Neuronal stem cell (in vitro differentiated cells): ENCODE measurements at regions not wholly inside any gene's neighbourhood (a gene's known extent, or its start where the extent isn't known, plus 50 kb on each side); places are given as distances from the start of the nearest gene placed in this dataset.
A peak's percentile ranks its signal among the peaks of the same experiment; 100 is the strongest.

Source experiments
- DNase-seq: peaks from one replicate; pipeline ENCODE4 v3.0.0-alpha.2; 2013; ENCODE audit warnings: low spot score
- H2AFZ ChIP-seq: one replicate; pipeline ENCODE4 v1.6.1; 2013; ENCODE audit warnings: mild to moderate bottlenecking, low read length, inconsistent platforms
- H2AK5ac ChIP-seq: 2 replicates; pipeline ENCODE4 v1.6.1; 2013; ENCODE audit warnings: low read depth, mild to moderate bottlenecking, inconsistent platforms, low read length, moderate library complexity, mixed read lengths
- H2BK120ac ChIP-seq: 2 replicates; pipeline ENCODE4 v1.6.1; 2013; ENCODE audit warnings: low read depth, mild to moderate bottlenecking, inconsistent platforms, low read length, moderate library complexity, mixed read lengths
- H2BK12ac ChIP-seq: one replicate; pipeline ENCODE4 v1.6.1; 2013; ENCODE audit warnings: low read length, inconsistent platforms
- H2BK15ac ChIP-seq: 2 replicates; pipeline ENCODE4 v1.6.1; 2013; ENCODE audit warnings: mild to moderate bottlenecking, low read length, inconsistent platforms, mixed read lengths
- H2BK5ac ChIP-seq: one replicate; pipeline ENCODE4 v1.6.1; 2013; ENCODE audit warnings: inconsistent platforms, mild to moderate bottlenecking, low read length, moderate library complexity
- H3K14ac ChIP-seq: one replicate; pipeline ENCODE4 v1.6.1; 2013; ENCODE audit warnings: low read length, inconsistent platforms
- H3K18ac ChIP-seq: 2 replicates; pipeline ENCODE4 v1.6.1; 2013; ENCODE audit warnings: low read length, inconsistent platforms
- H3K23ac ChIP-seq: 2 replicates; pipeline ENCODE4 v1.6.1; 2013; ENCODE audit warnings: low read depth, mild to moderate bottlenecking, mixed read lengths, low read length, inconsistent platforms; ENCODE audit not compliant: poor library complexity
- H3K27ac ChIP-seq: replicated peaks from 3 replicates; pipeline ENCODE4 v1.5.1; 2013; ENCODE audit warnings: low read length, inconsistent platforms
- H3K27me3 ChIP-seq, 3 experiments: 2 replicates each; pipeline ENCODE4 v1.6.1; 2013; ENCODE audit warnings: low read length in 3 of 3, mild to moderate bottlenecking in 2 of 3, inconsistent platforms in 1 of 3, low read depth in 1 of 3, mixed read lengths in 1 of 3, moderate library complexity in 1 of 3; ENCODE audit not compliant: control insufficient read depth in 3 of 3, insufficient read depth in 3 of 3
- H3K36me3 ChIP-seq, 2 donors: replicated peaks in 1 of 2; 2 replicates each; pipeline ENCODE4 v1.6.1; 2013; ENCODE audit warnings: low read length in 2 of 2; ENCODE audit not compliant: control insufficient read depth in 2 of 2, insufficient read depth in 2 of 2
- H3K4ac ChIP-seq: 2 replicates; pipeline ENCODE4 v1.6.1; 2013; ENCODE audit warnings: inconsistent platforms, mild to moderate bottlenecking, low read length, moderate library complexity
- H3K4me1 ChIP-seq, 2 donors: 1 replicate in 1 of 2; 2 replicates in 1 of 2; pipeline ENCODE4 v1.6.1; 2013; ENCODE audit warnings: low read length in 2 of 2, low read depth in 1 of 2; ENCODE audit not compliant: control insufficient read depth in 2 of 2, insufficient read depth in 1 of 2
- H3K4me2 ChIP-seq: one replicate; pipeline ENCODE4 v1.6.1; 2013; ENCODE audit warnings: mild to moderate bottlenecking, low read length, inconsistent platforms; ENCODE audit not compliant: insufficient read depth, poor library complexity, severe bottlenecking
- H3K4me3 ChIP-seq, 2 donors: 2 replicates each; pipeline ENCODE4 v1.5.1; 2013; ENCODE audit warnings: low read length in 2 of 2, mild to moderate bottlenecking in 2 of 2, inconsistent platforms in 1 of 2, moderate library complexity in 1 of 2
- H3K79me1 ChIP-seq: one replicate; pipeline ENCODE4 v1.6.1; 2013; ENCODE audit warnings: low read depth, mild to moderate bottlenecking, inconsistent platforms, low read length, moderate library complexity
- H3K9ac ChIP-seq: one replicate; pipeline ENCODE4 v1.6.1; 2013; ENCODE audit warnings: mild to moderate bottlenecking, low read depth, low read length, inconsistent platforms; ENCODE audit not compliant: poor library complexity
- H3K9me3 ChIP-seq, 2 donors: replicated peaks in 1 of 2; 2 replicates each; pipeline versions ENCODE3 to v1.6.1; 2013; ENCODE audit warnings: low read length in 2 of 2, mild to moderate bottlenecking in 2 of 2, inconsistent platforms in 1 of 2, low read depth in 1 of 2, mixed read lengths in 1 of 2, moderate library complexity in 1 of 2; ENCODE audit not compliant: control insufficient read depth in 2 of 2, insufficient read depth in 1 of 2
- H4K8ac ChIP-seq: one replicate; pipeline ENCODE4 v1.6.1; 2013; ENCODE audit warnings: low read depth, mild to moderate bottlenecking, inconsistent platforms, low read length, moderate library complexity
- H4K91ac ChIP-seq: one replicate; pipeline ENCODE4 v1.6.1; 2013; ENCODE audit warnings: low read length, low read depth, mild to moderate bottlenecking, inconsistent platforms; ENCODE audit not compliant: poor library complexity
- WGBS, 2 donors: extraction: QIAGEN DNeasy Blood & Tissue Kit; methylation state at CpG; one replicate each; pipeline ENCODE4 v1.1.7; 2013; ENCODE audit warnings: missing lambda C conversion rate in 2 of 2, mixed read lengths in 1 of 2; ENCODE audit not compliant: insufficient read length in 2 of 2, insufficient replicate concordance in 1 of 2; ENCODE audit errors: extremely low coverage in 2 of 2; 5-methylcytosine and 5-hydroxymethylcytosine counted together

GRCh38 chr5:174229514-174230370, 184.2 kb downstream of the NSG2 start:
- DNase-seq = no peak
- no peak overlapping the region for H2BK120ac ChIP-seq
- H2BK5ac ChIP-seq = no peak overlapping the region
- H2AFZ ChIP-seq = no peak overlapping the region
- no peak overlapping the region for H2BK12ac ChIP-seq
- no peak overlapping the region for H3K4me2 ChIP-seq
- no peak overlapping the region for H4K91ac ChIP-seq
- WGBS, 2 donors = no CpG with 5 or more reads among the region's 3 CpGs
- no peak overlapping the region for H3K14ac ChIP-seq
- no peaks in the 10 kb centered on the region for H3K9me3 ChIP-seq
- no peak overlapping the region for H3K9ac ChIP-seq
- H3K23ac ChIP-seq = no peak overlapping the region
- no peaks in the 10 kb centered on the region for H3K79me1 ChIP-seq
- H3K27ac ChIP-seq = no peak overlapping the region
- H2AK5ac ChIP-seq = no peak overlapping the region
- H3K27me3 ChIP-seq = no peaks in the 10 kb centered on the region
- H3K36me3 ChIP-seq = no peaks in the 10 kb centered on the region
- H4K8ac ChIP-seq = no peak overlapping the region
- H2BK15ac ChIP-seq = no peak overlapping the region
- H3K4me1 ChIP-seq = peaks cover 0 to 10% of the 10 kb centered on the region in 2 donors
- no peak overlapping the region for H3K18ac ChIP-seq
- no peak overlapping the region for H3K4me3 ChIP-seq
- H3K4ac ChIP-seq = no peak overlapping the region

- no peaks in the 10 kb centered on the region for H3K9me3 ChIP-seq
- no peak overlapping the region for H3K4me2 ChIP-seq
- no peak overlapping the region for H4K91ac ChIP-seq
- no peak overlapping the region for H2AK5ac ChIP-seq
- no peak overlapping the region for H3K27ac ChIP-seq
- no peak overlapping the region for H3K4me3 ChIP-seq
- no peak overlapping the region for H2AFZ ChIP-seq
- H3K4ac ChIP-seq = no peak overlapping the region
- no peaks in the 10 kb centered on the region for H3K36me3 ChIP-seq
- H3K18ac ChIP-seq = no peak overlapping the region
- H2BK15ac ChIP-seq = no peak overlapping the region
- H2BK5ac ChIP-seq = no peak overlapping the region
- H4K8ac ChIP-seq = no peak overlapping the region
- no peak overlapping the region for H3K14ac ChIP-seq
- no peak overlapping the region for H3K9ac ChIP-seq
- H2BK120ac ChIP-seq = no peak overlapping the region
- H2BK12ac ChIP-seq = no peak overlapping the region
- H3K27me3 ChIP-seq = no peaks in the 10 kb centered on the region
- DNase-seq = no peak
- no CpG with 5 or more reads among the region's 7 CpGs for WGBS, 2 donors
- H3K79me1 ChIP-seq = no peaks in the 10 kb centered on the region
- no peak overlapping the region for H3K23ac ChIP-seq
- peaks cover 0 to 6% of the 10 kb centered on the region in 2 donors for H3K4me1 ChIP-seq
Measured at GRCh38 chr5:174231956-174232487, 186.5 kb downstream of the NSG2 start.

GRCh38 chr5:174234388-174234787, 188.9 kb downstream of the NSG2 start:
- WGBS, 2 donors = no CpG with 5 or more reads among the region's 8 CpGs
- H3K27ac ChIP-seq = no peak overlapping the region
- no peak for DNase-seq
- no peak overlapping the region for H3K23ac ChIP-seq
- H3K4me1 ChIP-seq = peaks cover 0 to 3% of the 10 kb centered on the region in 2 donors
- no peaks in the 10 kb centered on the region for H3K9me3 ChIP-seq
- H3K79me1 ChIP-seq = no peaks in the 10 kb centered on the region
- H3K18ac ChIP-seq = no peak overlapping the region
- H2BK120ac ChIP-seq = no peak overlapping the region
- H3K4ac ChIP-seq = no peak overlapping the region
- H3K4me3 ChIP-seq = no peak overlapping the region
- H3K27me3 ChIP-seq = no peaks in the 10 kb centered on the region
- H2AK5ac ChIP-seq = peak overlapping the region; percentile 25
- H3K9ac ChIP-seq = no peak overlapping the region
- H3K36me3 ChIP-seq = no peaks in the 10 kb centered on the region
- no peak overlapping the region for H4K91ac ChIP-seq
- no peak overlapping the region for H3K14ac ChIP-seq
- H3K4me2 ChIP-seq = no peak overlapping the region
- no peak overlapping the region for H2BK5ac ChIP-seq
- H4K8ac ChIP-seq = no peak overlapping the region
- no peak overlapping the region for H2BK15ac ChIP-seq
- no peak overlapping the region for H2BK12ac ChIP-seq
- H2AFZ ChIP-seq = no peak overlapping the region

GRCh38 chr5:174235221-174236011, 189.9 kb downstream of the NSG2 start:
- no peaks in the 10 kb centered on the region for H3K27me3 ChIP-seq
- no peak overlapping the region for H3K4ac ChIP-seq
- H4K8ac ChIP-seq = no peak overlapping the region
- H3K9ac ChIP-seq = no peak overlapping the region
- WGBS, 2 donors = no CpG with 5 or more reads among the region's 12 CpGs
- no peak overlapping the region for H2BK5ac ChIP-seq
- H3K4me3 ChIP-seq = no peak overlapping the region
- H3K36me3 ChIP-seq = no peaks in the 10 kb centered on the region
- no peak overlapping the region for H3K4me2 ChIP-seq
- no peaks in the 10 kb centered on the region for H3K79me1 ChIP-seq
- H2BK12ac ChIP-seq = no peak overlapping the region
- H2BK15ac ChIP-seq = no peak overlapping the region
- H3K23ac ChIP-seq = no peak overlapping the region
- no peak overlapping the region for H2AK5ac ChIP-seq
- no peak overlapping the region for H4K91ac ChIP-seq
- no peaks in the 10 kb centered on the region for H3K9me3 ChIP-seq
- DNase-seq = no peak
- H3K27ac ChIP-seq = no peak overlapping the region
- no peak overlapping the region for H2AFZ ChIP-seq
- H3K14ac ChIP-seq = no peak overlapping the region
- H2BK120ac ChIP-seq = no peak overlapping the region
- H3K18ac ChIP-seq = no peak overlapping the region
- peaks cover 0 to 3% of the 10 kb centered on the region in 2 donors for H3K4me1 ChIP-seq
